ENCODE measurements at regions not wholly inside any gene's neighbourhood (a gene's known extent, or its start where the extent isn't known, plus 50 kb on each side); places are given as distances from the start of the nearest gene placed in this dataset.

DNA sequence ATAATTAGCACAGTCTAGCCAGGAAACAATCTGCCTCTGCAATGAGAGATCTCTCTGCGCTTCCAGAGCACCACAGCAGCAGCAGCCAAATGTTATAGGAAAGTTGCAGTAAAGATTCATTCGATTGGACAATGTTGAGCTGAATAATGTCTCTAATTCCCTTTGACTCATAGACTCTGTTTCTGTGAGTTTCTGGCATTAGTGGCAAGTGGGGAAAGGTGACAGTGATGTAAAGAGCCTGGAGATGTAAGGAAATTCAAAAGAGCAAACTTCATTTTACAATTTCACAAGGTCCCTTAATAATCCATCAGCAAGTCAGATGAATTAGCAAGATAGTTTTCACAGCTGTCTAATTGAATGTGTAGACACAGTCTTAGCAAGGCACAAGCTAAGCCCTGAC, 184.4 kb downstream of the VEGFC start:
- TF ChIP-seq, protein P1, sequence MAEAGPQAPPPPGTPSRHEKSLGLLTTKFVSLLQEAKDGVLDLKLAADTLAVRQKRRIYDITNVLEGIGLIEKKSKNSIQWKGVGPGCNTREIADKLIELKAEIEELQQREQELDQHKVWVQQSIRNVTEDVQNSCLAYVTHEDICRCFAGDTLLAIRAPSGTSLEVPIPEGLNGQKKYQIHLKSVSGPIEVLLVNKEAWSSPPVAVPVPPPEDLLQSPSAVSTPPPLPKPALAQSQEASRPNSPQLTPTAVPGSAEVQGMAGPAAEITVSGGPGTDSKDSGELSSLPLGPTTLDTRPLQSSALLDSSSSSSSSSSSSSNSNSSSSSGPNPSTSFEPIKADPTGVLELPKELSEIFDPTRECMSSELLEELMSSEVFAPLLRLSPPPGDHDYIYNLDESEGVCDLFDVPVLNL (CRISPR knock-in tag; IDR thresholded peaks at IDR 0.05; ENCODE audit: borderline replicate concordance, low read depth), result no peak
- TF ChIP-seq, protein P2, sequence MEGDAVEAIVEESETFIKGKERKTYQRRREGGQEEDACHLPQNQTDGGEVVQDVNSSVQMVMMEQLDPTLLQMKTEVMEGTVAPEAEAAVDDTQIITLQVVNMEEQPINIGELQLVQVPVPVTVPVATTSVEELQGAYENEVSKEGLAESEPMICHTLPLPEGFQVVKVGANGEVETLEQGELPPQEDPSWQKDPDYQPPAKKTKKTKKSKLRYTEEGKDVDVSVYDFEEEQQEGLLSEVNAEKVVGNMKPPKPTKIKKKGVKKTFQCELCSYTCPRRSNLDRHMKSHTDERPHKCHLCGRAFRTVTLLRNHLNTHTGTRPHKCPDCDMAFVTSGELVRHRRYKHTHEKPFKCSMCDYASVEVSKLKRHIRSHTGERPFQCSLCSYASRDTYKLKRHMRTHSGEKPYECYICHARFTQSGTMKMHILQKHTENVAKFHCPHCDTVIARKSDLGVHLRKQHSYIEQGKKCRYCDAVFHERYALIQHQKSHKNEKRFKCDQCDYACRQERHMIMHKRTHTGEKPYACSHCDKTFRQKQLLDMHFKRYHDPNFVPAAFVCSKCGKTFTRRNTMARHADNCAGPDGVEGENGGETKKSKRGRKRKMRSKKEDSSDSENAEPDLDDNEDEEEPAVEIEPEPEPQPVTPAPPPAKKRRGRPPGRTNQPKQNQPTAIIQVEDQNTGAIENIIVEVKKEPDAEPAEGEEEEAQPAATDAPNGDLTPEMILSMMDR (IDR thresholded peaks at IDR 0.05), result no peak
- TF ChIP-seq, protein P3, sequence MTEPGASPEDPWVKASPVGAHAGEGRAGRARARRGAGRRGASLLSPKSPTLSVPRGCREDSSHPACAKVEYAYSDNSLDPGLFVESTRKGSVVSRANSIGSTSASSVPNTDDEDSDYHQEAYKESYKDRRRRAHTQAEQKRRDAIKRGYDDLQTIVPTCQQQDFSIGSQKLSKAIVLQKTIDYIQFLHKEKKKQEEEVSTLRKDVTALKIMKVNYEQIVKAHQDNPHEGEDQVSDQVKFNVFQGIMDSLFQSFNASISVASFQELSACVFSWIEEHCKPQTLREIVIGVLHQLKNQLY (CRISPR knock-in tag; IDR thresholded peaks at IDR 0.05), result no peak
- TF ChIP-seq, protein P4, sequence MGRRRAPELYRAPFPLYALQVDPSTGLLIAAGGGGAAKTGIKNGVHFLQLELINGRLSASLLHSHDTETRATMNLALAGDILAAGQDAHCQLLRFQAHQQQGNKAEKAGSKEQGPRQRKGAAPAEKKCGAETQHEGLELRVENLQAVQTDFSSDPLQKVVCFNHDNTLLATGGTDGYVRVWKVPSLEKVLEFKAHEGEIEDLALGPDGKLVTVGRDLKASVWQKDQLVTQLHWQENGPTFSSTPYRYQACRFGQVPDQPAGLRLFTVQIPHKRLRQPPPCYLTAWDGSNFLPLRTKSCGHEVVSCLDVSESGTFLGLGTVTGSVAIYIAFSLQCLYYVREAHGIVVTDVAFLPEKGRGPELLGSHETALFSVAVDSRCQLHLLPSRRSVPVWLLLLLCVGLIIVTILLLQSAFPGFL (CRISPR knock-in tag; IDR thresholded peaks at IDR 0.05; ENCODE audit: borderline replicate concordance), result no peak
- TF ChIP-seq EMX1 (CRISPR knock-in tag; IDR thresholded peaks at IDR 0.05), result no peak
- TF ChIP-seq RELA (CRISPR knock-in tag; IDR thresholded peaks at IDR 0.05; ENCODE audit: borderline replicate concordance), result no peak
- TF ChIP-seq, protein P5, sequence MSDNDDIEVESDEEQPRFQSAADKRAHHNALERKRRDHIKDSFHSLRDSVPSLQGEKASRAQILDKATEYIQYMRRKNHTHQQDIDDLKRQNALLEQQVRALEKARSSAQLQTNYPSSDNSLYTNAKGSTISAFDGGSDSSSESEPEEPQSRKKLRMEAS (CRISPR knock-in tag; IDR thresholded peaks at IDR 0.05), result no peak
- no peak for TF ChIP-seq CREM (CRISPR knock-in tag; IDR thresholded peaks at IDR 0.05)
